Astrocyte (in vitro differentiated cells and primary cell): ENCODE measurements at regions not wholly inside any gene's neighbourhood (a gene's known extent, or its start where the extent isn't known, plus 50 kb on each side); places are given as distances from the start of the nearest gene placed in this dataset.

Experiments used
- EZH2 ChIP-seq: IDR thresholded peaks from 2 replicates; pipeline ENCODE4 v1.6.1; 2012; ENCODE audit warnings: mild to moderate bottlenecking, low read length, inconsistent platforms; ENCODE audit not compliant: insufficient read depth
- TF ChIP-seq, protein P1 (sequence below): IDR thresholded peaks from 2 replicates; pipeline ENCODE4 v1.5.1; 2011; ENCODE audit warnings: low read depth, mild to moderate bottlenecking, inconsistent platforms, low read length, moderate library complexity; ENCODE audit not compliant: insufficient read depth

DNA sequence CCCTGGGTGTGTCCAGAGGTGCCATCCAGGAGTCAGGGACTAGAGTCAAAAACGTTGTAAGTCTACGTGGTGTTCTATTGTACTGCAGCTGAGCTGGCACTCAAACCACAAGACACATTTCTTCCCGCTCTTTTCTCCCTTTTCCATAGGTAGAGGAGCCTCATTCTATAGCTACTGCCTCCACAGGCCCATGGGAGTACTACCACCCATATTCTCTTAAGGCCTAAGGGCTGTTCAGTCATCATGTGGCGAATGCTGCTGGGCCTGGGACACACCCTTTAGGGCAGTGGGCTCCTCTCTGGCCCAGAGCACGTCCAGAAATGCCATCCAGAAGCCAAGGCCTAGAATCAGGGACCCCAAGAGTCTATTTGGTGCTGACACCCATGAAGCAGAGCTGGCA, 1271.7 kb downstream of the CNTNAP5 start:
- TF ChIP-seq, protein P1, sequence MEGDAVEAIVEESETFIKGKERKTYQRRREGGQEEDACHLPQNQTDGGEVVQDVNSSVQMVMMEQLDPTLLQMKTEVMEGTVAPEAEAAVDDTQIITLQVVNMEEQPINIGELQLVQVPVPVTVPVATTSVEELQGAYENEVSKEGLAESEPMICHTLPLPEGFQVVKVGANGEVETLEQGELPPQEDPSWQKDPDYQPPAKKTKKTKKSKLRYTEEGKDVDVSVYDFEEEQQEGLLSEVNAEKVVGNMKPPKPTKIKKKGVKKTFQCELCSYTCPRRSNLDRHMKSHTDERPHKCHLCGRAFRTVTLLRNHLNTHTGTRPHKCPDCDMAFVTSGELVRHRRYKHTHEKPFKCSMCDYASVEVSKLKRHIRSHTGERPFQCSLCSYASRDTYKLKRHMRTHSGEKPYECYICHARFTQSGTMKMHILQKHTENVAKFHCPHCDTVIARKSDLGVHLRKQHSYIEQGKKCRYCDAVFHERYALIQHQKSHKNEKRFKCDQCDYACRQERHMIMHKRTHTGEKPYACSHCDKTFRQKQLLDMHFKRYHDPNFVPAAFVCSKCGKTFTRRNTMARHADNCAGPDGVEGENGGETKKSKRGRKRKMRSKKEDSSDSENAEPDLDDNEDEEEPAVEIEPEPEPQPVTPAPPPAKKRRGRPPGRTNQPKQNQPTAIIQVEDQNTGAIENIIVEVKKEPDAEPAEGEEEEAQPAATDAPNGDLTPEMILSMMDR, result no peak
- TF ChIP-seq EZH2, result no peak
